ENCODE measurements at regions not wholly inside any gene's neighbourhood (a gene's known extent, or its start where the extent isn't known, plus 50 kb on each side); places are given as distances from the start of the nearest gene placed in this dataset.

- TF ChIP-seq POLR2AphosphoS5 (IDR thresholded peaks at IDR 0.05; ENCODE audit: low read depth, low read length) (no peak), TAF1 (IDR thresholded peaks at IDR 0.05; ENCODE audit: low read depth, low read length) (no peak), PAX5 (IDR thresholded peaks at IDR 0.05; ENCODE audit: insufficient read depth, low read length, severe bottlenecking) (no peak)
Measured at GRCh38 chr17:51486885-51487520, 226.7 kb downstream of the UTP18 start.

Measured in GM12891 (cell line).